Central memory CD8-positive, alpha-beta T cell (primary cell): ENCODE measurements at regions not wholly inside any gene's neighbourhood (a gene's known extent, or its start where the extent isn't known, plus 50 kb on each side); places are given as distances from the start of the nearest gene placed in this dataset.
"Not testable (repeated sequence)": the region's sequence is repeated elsewhere in the genome, so short reads cannot be mapped to it uniquely, and the experiment has no call there.

ENCODE experiments used
- ATAC-seq: fragments of 150-1000 bp; cut with Tn5 transposase; replicated peaks from 2 replicates; pipeline ENCODE4 v1.10.0; 2022; ENCODE audit warnings: mild to moderate bottlenecking, moderate FRiP score, moderate number of reproducible peaks; ENCODE audit not compliant: poor library complexity, severe bottlenecking; ENCODE audit errors: extremely low read depth
- DNase-seq, 2 donors: peaks; one replicate each; pipeline ENCODE4 v3.0.0; 2021; ENCODE audit warnings: low spot score in 2 of 2
- H3K27ac Mint-ChIP-seq: one replicate; pipeline ENCODE4 v1.8.0; 2022; ENCODE audit warnings: low read depth, mild to moderate bottlenecking, moderate library complexity, mixed read lengths
- H3K27me3 Mint-ChIP-seq: one replicate; pipeline ENCODE4 v1.8.0; 2022; ENCODE audit warnings: mixed read lengths
- H3K36me3 Mint-ChIP-seq: one replicate; pipeline ENCODE4 v1.8.0; 2022; ENCODE audit warnings: mild to moderate bottlenecking, moderate library complexity, mixed read lengths; ENCODE audit not compliant: insufficient read depth
- H3K4me1 Mint-ChIP-seq: one replicate; pipeline ENCODE4 v1.8.0; 2022; ENCODE audit warnings: mixed read lengths
- H3K4me3 Mint-ChIP-seq: one replicate; pipeline ENCODE4 v1.8.0; 2022; ENCODE audit warnings: mild to moderate bottlenecking, moderate library complexity, mixed read lengths
- H3K9me3 Mint-ChIP-seq: one replicate; pipeline ENCODE4 v1.8.0; 2022; ENCODE audit warnings: mixed read lengths

DNA sequence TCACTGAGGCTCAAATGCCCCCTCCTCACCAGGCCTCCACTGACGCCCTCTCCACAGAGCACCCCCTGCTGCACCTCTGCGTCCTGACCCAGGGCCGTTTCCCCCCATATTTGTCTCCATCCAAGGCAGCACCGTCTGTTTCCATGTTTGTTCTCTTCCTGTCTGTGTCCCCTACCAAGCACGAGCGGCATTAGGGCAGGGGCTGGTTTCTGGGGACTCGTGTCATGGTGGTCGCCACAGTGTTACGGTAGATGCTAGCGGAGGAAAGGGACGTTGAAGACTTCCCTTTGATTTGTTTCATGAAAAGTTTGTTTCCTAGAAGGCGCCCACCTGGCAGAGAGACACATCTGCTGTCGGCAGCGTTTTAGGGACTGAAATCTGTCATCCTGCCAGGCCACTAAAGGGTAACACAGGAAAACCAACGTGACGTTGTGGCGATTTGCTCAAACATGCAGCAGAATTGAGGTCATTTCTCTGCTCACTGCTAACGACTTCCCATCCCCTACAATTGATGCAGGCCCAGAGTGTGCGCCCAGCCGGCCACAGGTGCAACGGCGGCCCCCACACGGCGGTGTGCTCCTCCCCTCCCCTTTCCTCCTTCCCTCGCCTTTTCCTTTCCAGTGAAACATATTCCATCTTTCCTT, 79.3 kb upstream of the IRX4 start:
- Mint-ChIP-seq H3K36me3 (no peaks in the 10 kb centered on the region), H3K4me3 (no peak overlapping the region), H3K9me3 (no peaks in the 10 kb centered on the region), H3K4me1 (no peaks in the 10 kb centered on the region), H3K27me3 (peaks cover 17% of the 10 kb centered on the region), H3K27ac (peak overlapping the region; percentile 33)
- no peak for ATAC-seq
- DNase-seq: no peak

DNA sequence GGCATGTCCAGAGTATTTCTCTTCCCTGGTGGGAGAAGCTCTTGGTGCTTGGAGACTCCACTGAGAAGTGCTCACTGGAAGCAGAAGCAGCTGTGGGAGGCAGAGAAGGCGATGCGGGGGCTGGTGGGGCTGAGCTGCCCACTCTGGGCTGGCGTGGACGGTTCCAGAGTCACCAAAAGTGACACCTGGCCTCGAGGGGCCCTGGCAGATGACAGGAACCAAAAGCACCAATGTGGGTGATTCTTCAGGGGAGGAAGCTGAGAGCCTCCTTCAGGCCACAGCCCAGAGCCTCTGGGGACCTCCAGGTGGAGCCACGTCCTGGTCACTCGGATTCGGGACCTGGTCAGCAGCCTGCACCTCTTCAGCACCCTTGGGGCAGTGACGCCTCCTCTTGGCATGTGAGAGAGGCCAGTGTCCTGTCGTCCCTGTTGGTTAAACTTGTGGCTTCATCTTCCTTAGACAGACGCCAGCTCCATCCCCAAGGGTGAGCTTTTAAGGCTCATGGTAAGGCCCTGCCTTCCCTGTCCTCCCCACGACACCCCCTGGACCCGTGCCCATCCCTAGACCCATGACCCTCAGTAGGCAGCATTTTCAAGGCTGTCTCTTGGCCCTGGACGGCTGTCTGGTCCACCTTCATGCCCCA, 78.7 kb upstream of the IRX4 start:
- no peak for ATAC-seq
- peaks cover 13% of the 10 kb centered on the region for H3K27me3 Mint-ChIP-seq
- H3K4me3 Mint-ChIP-seq: no peak overlapping the region
- no peaks in the 10 kb centered on the region for H3K9me3 Mint-ChIP-seq
- H3K27ac Mint-ChIP-seq: peak overlapping the region; percentile 33
- DNase-seq: no peak
- H3K36me3 Mint-ChIP-seq: no peaks in the 10 kb centered on the region
- no peaks in the 10 kb centered on the region for H3K4me1 Mint-ChIP-seq

DNA sequence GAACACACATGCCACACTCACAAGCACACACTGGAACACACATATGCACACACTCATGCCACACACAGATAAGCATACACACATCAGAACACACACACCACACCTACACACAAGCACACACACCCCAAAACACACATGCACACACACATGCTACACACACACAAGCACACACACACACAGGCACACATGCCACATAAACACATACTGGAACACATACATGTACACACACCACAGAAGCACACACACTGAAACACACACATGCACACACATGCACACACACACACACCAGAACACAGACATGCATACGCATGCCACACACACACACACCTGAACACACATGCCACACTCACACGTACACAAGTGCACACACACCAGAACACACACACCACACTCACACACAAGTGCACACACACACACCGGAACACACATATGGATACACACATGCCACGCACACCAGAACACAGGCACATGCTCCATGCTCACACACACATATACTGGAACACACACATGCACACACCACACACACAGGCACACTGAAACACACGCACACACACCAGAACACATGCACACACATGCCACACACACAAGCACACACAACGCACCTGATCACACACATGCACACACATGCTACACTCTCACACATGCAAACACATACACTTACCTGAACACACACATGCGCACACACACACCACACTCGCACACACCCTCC, 78.0 kb upstream of the IRX4 start:
- Mint-ChIP-seq H3K36me3 (no peaks in the 10 kb centered on the region), H3K4me1 (no peaks in the 10 kb centered on the region), H3K27ac (no peak overlapping the region), H3K27me3 (peaks cover 13% of the 10 kb centered on the region), H3K4me3 (no peak overlapping the region), H3K9me3 (no peaks in the 10 kb centered on the region)
- DNase-seq (no peak), ATAC-seq (no peak)

DNA sequence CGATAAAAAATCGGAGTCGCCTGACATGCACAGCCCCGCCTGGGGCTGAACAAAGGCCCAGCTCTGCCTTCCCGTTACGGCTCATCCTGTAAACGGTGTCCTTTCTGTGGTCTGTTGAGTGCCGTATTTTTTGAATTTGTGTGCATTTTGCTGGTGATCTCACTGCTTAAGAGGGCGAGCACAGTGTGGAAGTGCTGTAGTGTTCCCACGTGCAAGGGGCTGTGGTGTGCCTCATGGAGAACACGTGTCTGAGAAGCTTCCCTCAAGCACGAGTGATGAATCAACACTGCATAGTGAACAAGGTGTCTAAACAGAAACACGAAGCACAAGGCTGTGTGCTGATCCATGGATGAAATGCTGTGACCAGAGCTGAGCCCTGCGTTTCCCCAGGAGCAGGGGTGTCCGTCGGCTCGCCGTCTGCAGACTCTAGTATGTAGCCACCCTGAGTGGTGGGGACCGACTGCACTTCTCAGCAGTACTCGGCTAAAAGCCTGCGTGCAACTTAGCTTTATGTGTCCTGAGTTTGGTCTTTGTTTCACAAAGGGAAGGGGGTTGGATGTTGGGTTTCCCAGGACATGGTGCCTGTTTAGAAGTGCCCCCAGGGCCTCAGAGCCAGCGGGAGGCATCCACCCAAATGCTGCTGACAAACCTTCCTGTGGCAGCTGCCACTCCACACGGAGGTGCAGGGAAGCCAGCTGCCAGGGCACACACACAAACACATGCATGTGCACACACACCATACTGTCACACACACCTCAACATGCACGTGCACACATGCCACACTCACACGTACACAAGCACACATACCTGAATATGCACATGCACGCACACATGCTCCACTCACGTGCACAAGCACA, 77.2 kb upstream of the IRX4 start:
- Mint-ChIP-seq H3K4me3 (no peak overlapping the region), H3K4me1 (no peaks in the 10 kb centered on the region), H3K27me3 (peaks cover 17% of the 10 kb centered on the region), H3K27ac (no peak overlapping the region), H3K36me3 (no peaks in the 10 kb centered on the region), H3K9me3 (no peaks in the 10 kb centered on the region)
- DNase-seq: no peak
- no peak for ATAC-seq

DNA sequence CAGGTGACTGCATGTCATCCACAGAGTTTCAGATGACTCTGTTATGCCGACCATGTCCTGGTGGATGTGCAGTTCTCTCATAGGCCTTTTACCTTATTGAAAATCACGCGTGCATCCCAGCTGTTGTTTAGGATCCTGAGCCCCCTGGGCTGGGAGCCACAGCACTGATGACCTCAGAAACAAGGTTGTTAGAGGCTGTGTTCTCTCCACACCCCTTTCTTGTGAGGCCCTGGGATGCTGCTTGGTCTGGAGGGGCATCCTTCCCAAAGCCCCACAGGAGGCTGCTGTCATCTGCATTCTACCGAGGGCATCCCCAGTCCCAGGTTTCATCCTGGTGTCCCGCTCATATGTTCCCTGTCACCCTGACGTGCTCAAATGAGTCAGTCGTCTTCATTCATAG, 76.5 kb upstream of the IRX4 start:
- peaks cover 25% of the 10 kb centered on the region for H3K27me3 Mint-ChIP-seq
- no peaks in the 10 kb centered on the region for H3K9me3 Mint-ChIP-seq
- H3K27ac Mint-ChIP-seq: no peak overlapping the region
- H3K4me3 Mint-ChIP-seq: no peak overlapping the region
- H3K36me3 Mint-ChIP-seq: no peaks in the 10 kb centered on the region
- no peak for ATAC-seq
- H3K4me1 Mint-ChIP-seq: no peaks in the 10 kb centered on the region
- no peak for DNase-seq

DNA sequence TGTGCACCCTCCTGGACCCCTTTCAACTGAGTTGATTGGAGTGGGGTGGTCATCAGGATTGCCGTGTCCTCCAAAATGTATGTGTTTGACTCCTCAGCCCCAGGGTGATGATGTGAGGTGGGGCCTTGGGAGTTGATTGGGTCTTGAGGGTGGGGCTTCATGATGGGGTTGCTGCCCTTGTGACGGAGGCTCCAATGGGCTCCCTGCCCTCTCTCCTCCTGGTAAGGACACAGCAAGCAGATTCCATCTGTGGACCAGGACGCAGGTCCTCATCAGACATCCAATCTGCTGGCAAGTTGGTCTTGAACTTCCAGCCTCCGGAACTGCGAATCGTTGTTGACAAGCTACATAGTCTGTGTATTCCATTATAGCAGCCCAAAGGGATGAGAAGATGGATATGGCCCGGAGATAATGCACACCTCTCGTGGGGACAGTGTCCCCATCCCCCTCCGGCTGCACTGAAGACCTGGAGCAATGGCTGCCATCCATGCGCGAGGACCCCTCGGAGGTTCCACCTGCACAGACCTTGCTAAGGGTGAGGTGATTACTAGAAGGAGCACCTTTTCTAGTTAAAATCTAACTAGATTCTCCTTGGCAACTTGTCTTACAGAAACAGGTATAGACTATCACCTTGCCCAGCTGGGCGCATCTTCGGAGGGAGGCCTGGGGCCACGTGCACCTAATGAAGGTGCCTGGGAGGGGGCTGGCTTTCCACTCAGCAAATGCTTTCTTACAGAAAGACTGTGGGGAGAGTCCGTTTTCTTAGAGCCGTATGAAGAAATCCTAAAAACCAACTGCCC, 75.7 kb upstream of the IRX4 start:
- Mint-ChIP-seq H3K27ac (no peak overlapping the region), H3K27me3 (peaks cover 33% of the 10 kb centered on the region), H3K9me3 (no peaks in the 10 kb centered on the region), H3K4me1 (no peaks in the 10 kb centered on the region), H3K36me3 (no peaks in the 10 kb centered on the region), H3K4me3 (no peak overlapping the region)
- ATAC-seq (no peak), DNase-seq (no peak)

DNA sequence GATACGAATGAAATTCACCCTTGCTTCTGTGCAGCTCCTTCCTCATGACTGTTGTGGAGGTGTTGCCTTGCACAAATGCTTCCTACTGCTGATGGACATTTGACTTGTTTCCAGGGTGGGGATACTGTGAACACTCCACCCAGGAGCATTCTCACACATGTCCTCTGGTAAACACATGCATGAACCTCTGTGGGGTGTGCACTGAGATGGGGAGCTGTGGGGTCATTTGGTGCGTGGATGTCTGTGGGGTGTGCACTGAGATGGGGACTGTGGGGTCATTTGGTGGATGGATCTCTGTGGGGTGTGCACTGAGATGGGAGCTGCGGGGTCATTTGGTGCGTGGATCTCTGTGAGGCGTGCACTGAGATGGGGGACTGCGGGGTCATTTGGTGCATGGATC, 72.9 kb upstream of the IRX4 start:
- no peaks in the 10 kb centered on the region for H3K4me1 Mint-ChIP-seq
- DNase-seq: no peak
- no peak overlapping the region for H3K4me3 Mint-ChIP-seq
- ATAC-seq: no peak
- H3K9me3 Mint-ChIP-seq: no peaks in the 10 kb centered on the region
- H3K36me3 Mint-ChIP-seq: no peaks in the 10 kb centered on the region
- H3K27me3 Mint-ChIP-seq: peaks cover 60% of the 10 kb centered on the region
- H3K27ac Mint-ChIP-seq: no peak overlapping the region

DNA sequence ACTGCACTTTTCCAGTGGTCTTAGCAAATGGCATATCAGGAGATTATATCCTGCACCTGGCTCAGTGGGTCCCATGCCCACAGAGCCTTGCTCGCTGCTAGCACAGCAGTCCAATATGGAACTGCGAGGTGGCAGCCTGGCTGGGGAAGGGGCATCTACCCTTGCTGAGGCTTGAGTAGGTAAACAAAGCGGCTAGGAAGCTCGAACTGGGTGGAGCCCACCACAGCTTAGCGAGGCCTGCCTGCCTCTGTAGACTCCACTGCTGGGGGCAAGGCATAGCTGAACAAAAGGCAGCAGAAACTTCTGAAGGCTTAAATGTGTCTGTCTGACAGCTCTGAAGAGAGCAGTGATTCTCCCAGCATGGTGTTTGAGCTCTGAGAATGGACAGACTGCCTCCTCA, 71.0 kb upstream of the IRX4 start:
- not testable (repeated sequence) for H3K4me1 Mint-ChIP-seq, H3K27ac Mint-ChIP-seq, H3K4me3 Mint-ChIP-seq, H3K36me3 Mint-ChIP-seq, H3K9me3 Mint-ChIP-seq, ATAC-seq, DNase-seq
- H3K27me3 Mint-ChIP-seq: peaks cover 60% of the 10 kb centered on the region

DNA sequence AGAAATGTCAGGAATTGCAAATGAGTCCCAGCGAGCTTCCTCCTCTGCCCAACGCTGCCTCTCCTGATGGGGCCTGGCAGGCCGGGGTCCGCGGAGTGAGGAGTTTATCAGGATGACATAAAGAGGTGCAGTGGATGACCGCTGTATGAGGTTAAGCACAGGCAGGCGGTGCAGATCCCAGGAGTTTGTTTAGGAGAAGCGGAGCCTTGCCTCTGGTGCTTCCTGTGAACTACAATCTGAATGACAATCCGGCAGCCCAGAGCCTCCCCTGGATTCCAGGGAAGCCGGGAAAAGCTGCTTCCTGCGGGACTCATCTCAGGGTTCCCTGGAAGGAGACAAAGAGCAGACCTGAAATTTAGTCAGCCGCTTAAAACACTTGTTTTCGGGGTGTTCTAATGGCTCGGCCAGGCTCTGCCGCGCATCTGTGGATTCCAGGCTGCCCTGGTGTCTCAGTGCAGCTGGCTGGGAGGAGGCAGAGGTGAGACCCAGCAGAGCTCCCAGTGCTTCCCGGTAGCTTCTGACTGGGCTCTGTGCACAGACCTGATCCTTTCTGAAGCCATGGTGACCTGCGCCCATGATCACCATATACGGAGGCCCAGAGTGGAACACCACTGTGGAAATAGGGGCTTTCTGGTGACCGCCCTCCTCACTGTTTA, 69.8 kb upstream of the IRX4 start:
- DNase-seq (no peak), ATAC-seq (no peak)
- Mint-ChIP-seq H3K27me3 (peaks cover 60% of the 10 kb centered on the region), H3K4me1 (no peaks in the 10 kb centered on the region), H3K4me3 (no peak overlapping the region), H3K36me3 (no peaks in the 10 kb centered on the region), H3K9me3 (no peaks in the 10 kb centered on the region), H3K27ac (no peak overlapping the region)

DNA sequence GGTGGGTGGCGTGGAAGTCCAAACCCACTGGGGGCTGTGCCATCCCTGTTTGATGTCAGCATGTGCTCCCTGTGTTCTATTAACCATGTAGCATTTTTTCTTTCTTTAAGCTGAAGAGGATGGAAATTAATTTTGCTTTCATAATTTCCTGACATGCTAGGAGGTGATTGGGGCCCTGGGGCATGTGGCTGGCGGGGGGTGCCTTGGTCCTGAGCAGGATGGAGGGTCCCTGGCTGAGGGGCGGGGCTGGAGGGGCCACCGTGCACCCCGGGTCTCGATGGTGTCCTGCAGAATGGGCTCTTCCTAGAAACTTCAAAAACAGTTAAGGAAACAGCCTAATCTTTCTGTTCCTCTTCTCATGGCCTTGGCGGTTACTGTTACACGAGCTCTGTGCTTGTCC, 69.3 kb upstream of the IRX4 start:
- H3K9me3 Mint-ChIP-seq: no peaks in the 10 kb centered on the region
- no peak overlapping the region for H3K4me3 Mint-ChIP-seq
- no peaks in the 10 kb centered on the region for H3K36me3 Mint-ChIP-seq
- H3K4me1 Mint-ChIP-seq: no peaks in the 10 kb centered on the region
- H3K27ac Mint-ChIP-seq: no peak overlapping the region
- DNase-seq: no peak
- ATAC-seq: no peak
- peaks cover 65% of the 10 kb centered on the region for H3K27me3 Mint-ChIP-seq

DNA sequence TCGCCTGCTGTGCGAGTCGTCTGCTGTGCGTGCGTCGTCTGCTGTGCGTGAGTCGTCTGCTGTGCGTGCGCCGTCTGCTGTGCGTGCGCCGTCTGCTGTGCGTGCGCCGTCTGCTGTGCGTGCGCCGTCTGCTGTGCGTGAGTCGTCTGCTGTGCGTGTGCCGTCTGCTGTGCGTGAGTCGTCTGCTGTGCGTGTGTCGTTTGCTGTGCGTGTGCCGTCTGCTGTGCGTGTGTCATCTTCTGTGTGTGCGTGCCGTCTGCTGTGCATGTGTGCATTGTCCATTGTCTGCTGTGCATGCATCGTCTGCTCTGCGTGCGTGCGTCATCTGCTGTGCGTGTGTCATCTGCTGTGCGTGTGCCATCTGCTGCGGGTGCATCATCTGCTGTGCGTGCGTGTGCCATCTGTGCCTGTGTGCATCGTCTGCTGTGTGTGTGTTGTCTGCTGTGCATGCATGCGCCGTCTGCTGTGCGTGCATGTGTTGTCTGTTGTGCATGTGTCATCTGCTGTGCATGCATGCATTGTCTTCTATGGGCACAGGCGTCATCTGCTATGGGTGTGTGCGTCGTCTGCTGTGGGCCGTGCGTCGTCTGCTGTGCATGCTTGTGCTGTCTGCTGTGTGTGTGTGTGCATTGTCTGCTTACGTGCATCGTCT, 68.6 kb upstream of the IRX4 start:
- no peaks in the 10 kb centered on the region for H3K4me1 Mint-ChIP-seq
- H3K36me3 Mint-ChIP-seq: no peaks in the 10 kb centered on the region
- H3K27me3 Mint-ChIP-seq: peaks cover 68% of the 10 kb centered on the region
- H3K9me3 Mint-ChIP-seq: no peaks in the 10 kb centered on the region
- no peak for ATAC-seq
- H3K4me3 Mint-ChIP-seq: no peak overlapping the region
- DNase-seq: no peak
- H3K27ac Mint-ChIP-seq: no peak overlapping the region
